Calu3 (cell line): ENCODE measurements at regions not wholly inside any gene's neighbourhood (a gene's known extent, or its start where the extent isn't known, plus 50 kb on each side); places are given as distances from the start of the nearest gene placed in this dataset.

ENCODE experiments used
- BruUV-seq: library from RNA; stranded (reverse); fragments of 400-500 nt; replicated peaks from 2 replicates; lab custom pipeline; 2021; lab: Mats Ljungman, UMichigan
- CTCF ChIA-PET: fragments of 300-600 bp; sonication (Branson Sonifier 250); formaldehyde crosslinking; loops from one replicate; lab custom pipeline; 2022; ENCODE audit warnings: antibody characterized with exemption; lab: Charles Lee
- DNase-seq: peaks from one replicate; pipeline ENCODE4 v3.0.0; 2022
- H3K27ac Mint-ChIP-seq: one replicate; pipeline ENCODE4 v1.8.0; 2022; ENCODE audit warnings: mixed read lengths; ENCODE audit not compliant: unreplicated experiment
- H3K27me3 Mint-ChIP-seq: one replicate; pipeline ENCODE4 v1.8.0; 2022; ENCODE audit warnings: mixed read lengths; ENCODE audit not compliant: unreplicated experiment
- H3K36me3 Mint-ChIP-seq: one replicate; pipeline ENCODE4 v1.8.0; 2022; ENCODE audit warnings: mild to moderate bottlenecking, moderate library complexity, mixed read lengths; ENCODE audit not compliant: insufficient read depth, unreplicated experiment
- H3K4me1 Mint-ChIP-seq: one replicate; pipeline ENCODE4 v1.8.0; 2022; ENCODE audit warnings: mild to moderate bottlenecking, low read depth, mixed read lengths; ENCODE audit not compliant: unreplicated experiment
- H3K4me3 Mint-ChIP-seq: one replicate; pipeline ENCODE4 v1.8.0; 2022; ENCODE audit warnings: mild to moderate bottlenecking, low read depth, moderate library complexity, mixed read lengths; ENCODE audit not compliant: unreplicated experiment
- H3K9me3 Mint-ChIP-seq: one replicate; pipeline ENCODE4 v1.8.0; 2022; ENCODE audit warnings: low read depth, mixed read lengths; ENCODE audit not compliant: unreplicated experiment
- intact Hi-C: fragments of 100-400 bp; cut with micrococcal nuclease; formaldehyde crosslinking; loops from one replicate; pipeline ENCODE4 v1.10.0; 2022; ENCODE audit not compliant: unreplicated experiment
- TF ChIP-seq, protein P1 (sequence below): fragments of 200-600 bp; IDR thresholded peaks from one replicate; pipeline ENCODE4 v1.8.0; 2022; ENCODE audit warnings: antibody characterized with exemption; ENCODE audit not compliant: unreplicated experiment

DNA sequence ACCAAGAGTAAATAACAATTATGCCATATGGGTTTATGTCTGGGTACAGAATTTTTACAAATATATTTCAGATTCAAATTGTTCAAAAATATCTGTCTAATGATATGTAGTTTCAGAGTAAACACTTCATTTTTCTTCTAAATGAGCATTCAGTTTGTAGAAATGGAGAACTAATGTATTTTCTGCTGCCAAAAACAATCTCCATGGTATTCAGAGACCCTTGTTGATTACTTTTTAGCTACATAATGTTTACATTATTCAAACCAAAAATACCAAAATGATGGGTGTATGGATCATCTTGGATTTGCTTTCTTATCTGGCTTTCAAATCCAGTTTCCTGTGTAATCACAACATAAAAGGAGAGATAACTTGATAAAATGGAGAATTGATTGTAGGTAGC is 576.0 kb upstream of the CDH4 start:
- no TSS peak for BruUV-seq
- H3K9me3 Mint-ChIP-seq = peaks cover 15% of the 10 kb centered on the region
- H3K27ac Mint-ChIP-seq = no peak overlapping the region
- H3K4me1 Mint-ChIP-seq = no peaks in the 10 kb centered on the region
- intact Hi-C loops = no loop called here
- no peaks in the 10 kb centered on the region for H3K27me3 Mint-ChIP-seq
- TF ChIP-seq, protein P1, sequence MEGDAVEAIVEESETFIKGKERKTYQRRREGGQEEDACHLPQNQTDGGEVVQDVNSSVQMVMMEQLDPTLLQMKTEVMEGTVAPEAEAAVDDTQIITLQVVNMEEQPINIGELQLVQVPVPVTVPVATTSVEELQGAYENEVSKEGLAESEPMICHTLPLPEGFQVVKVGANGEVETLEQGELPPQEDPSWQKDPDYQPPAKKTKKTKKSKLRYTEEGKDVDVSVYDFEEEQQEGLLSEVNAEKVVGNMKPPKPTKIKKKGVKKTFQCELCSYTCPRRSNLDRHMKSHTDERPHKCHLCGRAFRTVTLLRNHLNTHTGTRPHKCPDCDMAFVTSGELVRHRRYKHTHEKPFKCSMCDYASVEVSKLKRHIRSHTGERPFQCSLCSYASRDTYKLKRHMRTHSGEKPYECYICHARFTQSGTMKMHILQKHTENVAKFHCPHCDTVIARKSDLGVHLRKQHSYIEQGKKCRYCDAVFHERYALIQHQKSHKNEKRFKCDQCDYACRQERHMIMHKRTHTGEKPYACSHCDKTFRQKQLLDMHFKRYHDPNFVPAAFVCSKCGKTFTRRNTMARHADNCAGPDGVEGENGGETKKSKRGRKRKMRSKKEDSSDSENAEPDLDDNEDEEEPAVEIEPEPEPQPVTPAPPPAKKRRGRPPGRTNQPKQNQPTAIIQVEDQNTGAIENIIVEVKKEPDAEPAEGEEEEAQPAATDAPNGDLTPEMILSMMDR = no peak
- no peaks in the 10 kb centered on the region for H3K36me3 Mint-ChIP-seq
- no peak for DNase-seq
- CTCF ChIA-PET = no interaction called here
- no peak overlapping the region for H3K4me3 Mint-ChIP-seq

DNA sequence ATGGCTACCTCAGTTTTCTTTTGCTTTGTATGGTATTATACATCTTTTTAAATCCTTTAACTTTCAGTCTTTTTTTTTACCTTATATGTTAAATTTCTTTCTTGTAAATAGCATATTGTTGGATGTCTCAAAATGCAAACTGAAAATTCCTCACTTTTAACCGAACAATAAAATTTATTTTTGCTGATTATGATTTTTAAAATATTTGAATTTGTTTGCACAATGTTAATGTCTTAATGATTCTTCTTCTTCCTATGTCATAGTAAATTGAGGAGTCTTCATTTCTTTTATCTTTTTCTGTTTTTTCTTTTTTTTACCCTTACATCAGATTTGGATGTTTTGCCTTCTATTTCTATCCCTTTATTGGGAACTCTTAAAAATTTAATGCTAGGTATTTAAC is 574.2 kb upstream of the CDH4 start:
- no peaks in the 10 kb centered on the region for H3K27me3 Mint-ChIP-seq
- H3K4me3 Mint-ChIP-seq = no peak overlapping the region
- DNase-seq = no peak
- TF ChIP-seq, protein P1 = no peak
- H3K36me3 Mint-ChIP-seq = no peaks in the 10 kb centered on the region
- CTCF ChIA-PET = no interaction called here
- H3K27ac Mint-ChIP-seq = no peak overlapping the region
- peaks cover 13% of the 10 kb centered on the region for H3K9me3 Mint-ChIP-seq
- intact Hi-C loops = no loop called here
- BruUV-seq = no TSS peak
- H3K4me1 Mint-ChIP-seq = no peaks in the 10 kb centered on the region

DNA sequence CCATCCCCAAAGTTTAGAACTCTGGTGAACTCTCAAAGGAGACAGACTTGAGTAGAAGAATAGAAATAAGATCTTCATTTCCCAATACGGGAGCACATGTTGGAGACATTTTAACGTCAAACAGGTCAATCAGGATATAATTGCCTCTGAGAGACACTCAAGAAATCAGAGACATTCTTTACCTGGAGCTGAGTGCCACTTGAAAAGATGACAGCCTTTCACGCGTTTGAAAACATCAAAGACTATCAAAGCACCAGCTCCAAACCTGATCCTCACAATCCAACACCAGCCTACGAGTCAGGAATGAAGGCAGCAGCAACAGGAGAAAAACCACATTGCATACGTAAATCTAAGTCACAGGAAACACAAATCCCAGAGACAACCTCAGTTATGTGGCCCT is 571.5 kb upstream of the CDH4 start:
- Mint-ChIP-seq H3K4me3 (no peak overlapping the region), H3K4me1 (no peaks in the 10 kb centered on the region), H3K27ac (no peak overlapping the region), H3K9me3 (peaks cover 17% of the 10 kb centered on the region), H3K27me3 (no peaks in the 10 kb centered on the region), H3K36me3 (no peaks in the 10 kb centered on the region)
- DNase-seq = no peak
- CTCF ChIA-PET = no interaction called here
- no TSS peak for BruUV-seq
- intact Hi-C loops = no loop called here
- TF ChIP-seq, protein P1 = no peak

DNA sequence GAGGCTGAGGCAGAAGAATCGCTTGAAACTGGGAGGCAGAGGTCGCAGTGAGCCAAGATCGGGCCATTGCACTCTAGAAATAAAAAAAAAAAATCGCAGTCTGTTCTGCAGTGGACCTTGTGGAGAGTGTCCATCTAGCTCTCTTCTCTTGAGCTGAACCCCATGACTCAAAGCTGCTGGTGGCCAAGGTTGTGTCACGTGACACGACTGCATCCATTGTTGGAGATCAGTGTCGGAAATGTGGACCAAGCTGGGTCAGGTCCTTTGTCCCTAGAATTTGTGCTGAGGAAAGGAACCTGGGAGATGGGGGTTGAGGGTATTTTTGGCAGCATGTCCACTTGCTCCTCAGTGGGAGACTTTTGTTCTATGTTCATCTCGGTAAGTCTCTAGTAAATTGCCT is 564.8 kb upstream of the CDH4 start:
- no peak for DNase-seq
- TF ChIP-seq, protein P1 = no peak
- H3K9me3 Mint-ChIP-seq = peaks cover 18% of the 10 kb centered on the region
- intact Hi-C loops = no loop called here
- BruUV-seq = no TSS peak
- H3K4me3 Mint-ChIP-seq = no peak overlapping the region
- H3K36me3 Mint-ChIP-seq = no peaks in the 10 kb centered on the region
- no peaks in the 10 kb centered on the region for H3K27me3 Mint-ChIP-seq
- CTCF ChIA-PET = no interaction called here
- no peak overlapping the region for H3K27ac Mint-ChIP-seq
- H3K4me1 Mint-ChIP-seq = no peaks in the 10 kb centered on the region

DNA sequence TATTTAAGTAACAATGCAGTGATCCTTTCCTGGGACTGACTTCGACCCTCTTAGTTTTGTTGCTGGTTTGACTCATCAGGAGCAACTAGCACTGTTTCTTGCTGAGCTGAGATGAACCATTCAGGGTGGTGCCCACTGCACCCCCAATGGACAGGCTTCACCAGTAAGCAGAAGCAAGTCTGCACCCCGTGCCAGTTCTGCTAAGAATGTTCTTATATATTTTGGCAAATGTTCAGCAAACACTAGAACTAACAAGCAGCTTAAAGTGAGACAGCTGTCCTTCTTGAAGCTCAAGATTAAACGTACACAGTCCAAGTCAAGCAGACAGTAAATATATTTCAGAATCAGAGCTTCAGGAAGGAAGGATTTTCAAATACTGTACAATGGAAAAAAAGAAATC is 561.3 kb upstream of the CDH4 start:
- intact Hi-C loops = no loop called here
- Mint-ChIP-seq H3K27ac (no peak overlapping the region), H3K4me1 (no peaks in the 10 kb centered on the region), H3K36me3 (no peaks in the 10 kb centered on the region), H3K27me3 (no peaks in the 10 kb centered on the region), H3K9me3 (peaks cover 21% of the 10 kb centered on the region), H3K4me3 (no peak overlapping the region)
- DNase-seq = no peak
- TF ChIP-seq, protein P1 = no peak
- CTCF ChIA-PET = no interaction called here
- no TSS peak for BruUV-seq
